Left lung (tissue), 4 donors: ENCODE measurements at regions not wholly inside any gene's neighbourhood (a gene's known extent, or its start where the extent isn't known, plus 50 kb on each side); places are given as distances from the start of the nearest gene placed in this dataset.

ENCODE experiments used
- ATAC-seq: fragments of 200-7000 bp; cut with Tn5 transposase; one replicate; pipeline ENCODE4 v1.9.1; 2020; ENCODE audit warnings: moderate library complexity
- DNase-seq, 4 donors: peaks; one replicate each; pipeline ENCODE4 v3.0.0-alpha.2; 2013 to 2020
- H3K27ac ChIP-seq, 2 donors: fragments of 200-600 bp; sonication (generic) in 1 of 2; one replicate each; pipeline versions ENCODE4 v1.5.0 to v1.8.0; 2020 to 2021
- H3K27me3 ChIP-seq, 2 donors: fragments of 200-600 bp; sonication (generic) in 1 of 2; one replicate each; pipeline versions ENCODE4 v1.5.0 to v1.8.0; 2020 to 2021
- H3K36me3 ChIP-seq, 2 donors: fragments of 200-600 bp; sonication (generic) in 1 of 2; one replicate each; pipeline versions ENCODE4 v1.5.0 to v1.8.0; 2020 to 2021
- H3K4me1 ChIP-seq, 2 donors: fragments of 200-600 bp; one replicate each; pipeline ENCODE4 v1.8.0; 2021
- H3K4me3 ChIP-seq, 2 donors: fragments of 200-600 bp; sonication (generic) in 1 of 2; one replicate each; pipeline versions ENCODE4 v1.5.0 to v1.8.0; 2020 to 2021; ENCODE audit warnings: mild to moderate bottlenecking in 1 of 2
- H3K9me3 ChIP-seq, 2 donors: fragments of 200-600 bp; sonication (generic) in 1 of 2; one replicate each; pipeline versions ENCODE4 v1.5.0 to v1.8.0; 2020 to 2021
- intact Hi-C, 2 donors: fragments of 100-400 bp; cut with DNase I; formaldehyde crosslinking; loops; one replicate each; pipeline versions ENCODE4 v1.11.2 to v1.14.2; 2022
- TF ChIP-seq, protein P1 (sequence below), 2 donors: fragments of 200-600 bp; sonication (generic) in 1 of 2; IDR thresholded peaks; one replicate each; pipeline versions ENCODE4 v1.5.0 to v1.8.0; 2021; ENCODE audit warnings: antibody characterized with exemption in 2 of 2
- donor health status: DM: no; HTN: yes; CAD: no.
- donor health status: DM: no; HTN: no; CAD: no.

- intact Hi-C loops, result no loop called here
- peaks cover 0 to 32% of the 10 kb centered on the region in 2 donors for H3K4me1 ChIP-seq
- TF ChIP-seq, protein P1, sequence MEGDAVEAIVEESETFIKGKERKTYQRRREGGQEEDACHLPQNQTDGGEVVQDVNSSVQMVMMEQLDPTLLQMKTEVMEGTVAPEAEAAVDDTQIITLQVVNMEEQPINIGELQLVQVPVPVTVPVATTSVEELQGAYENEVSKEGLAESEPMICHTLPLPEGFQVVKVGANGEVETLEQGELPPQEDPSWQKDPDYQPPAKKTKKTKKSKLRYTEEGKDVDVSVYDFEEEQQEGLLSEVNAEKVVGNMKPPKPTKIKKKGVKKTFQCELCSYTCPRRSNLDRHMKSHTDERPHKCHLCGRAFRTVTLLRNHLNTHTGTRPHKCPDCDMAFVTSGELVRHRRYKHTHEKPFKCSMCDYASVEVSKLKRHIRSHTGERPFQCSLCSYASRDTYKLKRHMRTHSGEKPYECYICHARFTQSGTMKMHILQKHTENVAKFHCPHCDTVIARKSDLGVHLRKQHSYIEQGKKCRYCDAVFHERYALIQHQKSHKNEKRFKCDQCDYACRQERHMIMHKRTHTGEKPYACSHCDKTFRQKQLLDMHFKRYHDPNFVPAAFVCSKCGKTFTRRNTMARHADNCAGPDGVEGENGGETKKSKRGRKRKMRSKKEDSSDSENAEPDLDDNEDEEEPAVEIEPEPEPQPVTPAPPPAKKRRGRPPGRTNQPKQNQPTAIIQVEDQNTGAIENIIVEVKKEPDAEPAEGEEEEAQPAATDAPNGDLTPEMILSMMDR (IDR thresholded peaks at IDR 0.05), result no peak
- peak; percentile 33 for ATAC-seq
- H3K4me3 ChIP-seq, result no peak overlapping the region
- H3K36me3 ChIP-seq, result no peaks in the 10 kb centered on the region
- DNase-seq, result no peak
- H3K27ac ChIP-seq, result no peak overlapping the region
- no peaks in the 10 kb centered on the region for H3K9me3 ChIP-seq
- no peaks in the 10 kb centered on the region for H3K27me3 ChIP-seq
Measured at GRCh38 chr2:37561615-37562569, 109.5 kb downstream of the CDC42EP3 start.

- no peaks in the 10 kb centered on the region for H3K9me3 ChIP-seq
- H3K36me3 ChIP-seq, result no peaks in the 10 kb centered on the region
- TF ChIP-seq, protein P1 (IDR thresholded peaks at IDR 0.05), result no peak
- DNase-seq (no peak), ATAC-seq (peak; percentile 66)
- H3K27me3 ChIP-seq, result no peaks in the 10 kb centered on the region
- H3K4me1 ChIP-seq, result peaks cover 0 to 30% of the 10 kb centered on the region in 2 donors
- no peak overlapping the region for H3K4me3 ChIP-seq
- no peak overlapping the region for H3K27ac ChIP-seq
- intact Hi-C loops, result no loop called here
Measured at GRCh38 chr2:37563375-37564015, 107.9 kb downstream of the CDC42EP3 start.

DNA sequence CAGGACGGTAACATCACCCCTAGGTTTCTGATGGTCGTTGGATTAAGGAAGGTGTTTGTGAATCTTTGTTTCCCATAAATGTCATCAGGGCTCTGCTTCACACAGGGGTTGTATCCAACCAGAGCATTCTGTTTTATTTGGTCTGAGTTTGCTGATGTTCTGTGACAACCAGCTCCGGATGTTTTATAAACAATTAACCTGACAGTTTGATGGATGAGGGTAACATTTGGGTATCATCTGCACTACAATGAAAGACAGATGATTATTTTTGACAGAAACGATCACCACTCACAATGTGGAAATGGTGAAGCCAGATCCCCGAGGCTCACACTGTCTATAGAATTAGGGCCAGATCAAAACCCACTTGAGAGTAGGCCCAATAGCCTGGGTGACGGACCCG, 107.1 kb downstream of the CDC42EP3 start:
- ATAC-seq (no peak), DNase-seq (no peak)
- no peaks in the 10 kb centered on the region for H3K27me3 ChIP-seq
- H3K4me3 ChIP-seq, result no peak overlapping the region
- H3K27ac ChIP-seq, result no peak overlapping the region
- H3K9me3 ChIP-seq, result no peaks in the 10 kb centered on the region
- no peaks in the 10 kb centered on the region for H3K36me3 ChIP-seq
- H3K4me1 ChIP-seq, result peaks cover 0 to 23% of the 10 kb centered on the region in 2 donors
- TF ChIP-seq, protein P1 (IDR thresholded peaks at IDR 0.05), result no peak
- intact Hi-C loops, result no loop called here

DNA sequence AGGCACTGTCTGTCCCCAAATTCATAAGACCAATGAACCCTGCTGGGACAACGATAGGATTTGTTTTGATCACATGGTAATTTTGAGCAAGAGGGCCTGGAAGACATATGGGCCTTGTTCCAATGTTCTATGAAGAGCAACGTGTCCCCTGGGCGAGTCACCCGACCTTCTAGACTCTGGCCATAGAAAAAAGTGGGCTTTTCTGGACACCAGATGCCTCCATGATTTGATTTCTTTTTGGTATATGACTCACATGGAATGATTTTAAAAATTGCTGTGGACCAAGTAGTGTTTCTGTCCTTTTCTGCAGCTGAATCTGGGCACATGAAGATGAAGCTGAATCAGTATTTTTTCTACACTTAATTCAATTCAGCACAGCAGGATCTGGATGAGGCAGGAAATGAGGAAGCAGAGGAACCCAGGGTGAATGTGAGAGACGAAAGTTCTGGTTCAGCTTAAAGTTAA, 104.9 kb downstream of the CDC42EP3 start:
- ATAC-seq (peak; percentile 27), DNase-seq (no peak)
- H3K27me3 ChIP-seq, result no peaks in the 10 kb centered on the region
- no peaks in the 10 kb centered on the region for H3K9me3 ChIP-seq
- H3K27ac ChIP-seq, result peak overlapping the region in 1 of 2 donors; percentile 23
- no peak overlapping the region for H3K4me3 ChIP-seq
- H3K36me3 ChIP-seq, result no peaks in the 10 kb centered on the region
- intact Hi-C loops, result no loop called here
- peaks cover 0 to 23% of the 10 kb centered on the region in 2 donors for H3K4me1 ChIP-seq
- TF ChIP-seq, protein P1 (IDR thresholded peaks at IDR 0.05), result no peak

- H3K36me3 ChIP-seq, result no peaks in the 10 kb centered on the region
- H3K4me1 ChIP-seq, result peaks cover 0 to 11% of the 10 kb centered on the region in 2 donors
- DNase-seq, result no peak
- no peak overlapping the region for H3K27ac ChIP-seq
- intact Hi-C loops, result no loop called here
- no peaks in the 10 kb centered on the region for H3K27me3 ChIP-seq
- H3K9me3 ChIP-seq, result no peaks in the 10 kb centered on the region
- TF ChIP-seq, protein P1 (IDR thresholded peaks at IDR 0.05), result no peak
- no peak overlapping the region for H3K4me3 ChIP-seq
- ATAC-seq, result no peak
Measured at GRCh38 chr2:37568565-37568964, 102.9 kb downstream of the CDC42EP3 start.
